ENCODE measurements at regions not wholly inside any gene's neighbourhood (a gene's known extent, or its start where the extent isn't known, plus 50 kb on each side); places are given as distances from the start of the nearest gene placed in this dataset.

GRCh38 chr5:10876006-10876744, 115.1 kb upstream of the DAP start:
- ATAC-seq (ENCODE audit: low read depth) (no peak), DNase-seq (no peak)
- Histone ChIP-seq H4K20me1 (ENCODE audit: control insufficient read depth, insufficient read depth, low read length, poor library complexity, severe bottlenecking) (no peaks in the 10 kb centered on the region), H3K79me2 (ENCODE audit: control insufficient read depth, insufficient read depth, low read length) (no peaks in the 10 kb centered on the region), H3K36me3 (replicated peaks in 1 of 2; ENCODE audit: control extremely low read depth in 1 of 2, control insufficient read depth in 1 of 2, extremely low read depth in 1 of 2, insufficient read depth in 2 of 2, low read length in 1 of 2) (no peaks in the 10 kb centered on the region), H3K27me3 (replicated peaks in 1 of 4; ENCODE audit: control extremely low read depth in 1 of 4, control insufficient read depth in 3 of 4, insufficient read depth in 4 of 4, low read length in 3 of 4) (peaks cover 0 to 13% (median 2%) of the 10 kb centered on the region in 4 experiments), H3K4me1 (ENCODE audit: control insufficient read depth in 2 of 2, insufficient read depth in 2 of 2, low read length in 2 of 2) (no peaks in the 10 kb centered on the region), H3K4me2 (replicated peaks; ENCODE audit: low read depth, low read length, poor library complexity, severe bottlenecking) (no peak overlapping the region), H2AFZ (ENCODE audit: insufficient read depth, low read depth, low read length, poor library complexity, severe bottlenecking) (peak overlapping the region; percentile 11), H3K9me3 (ENCODE audit: control extremely low read depth in 1 of 3, control insufficient read depth in 2 of 3, insufficient read depth in 1 of 3, low read length in 2 of 3) (no peaks in the 10 kb centered on the region), H3K4me3 (ENCODE audit: control extremely low read depth in 1 of 5, extremely low read depth in 1 of 5, insufficient read depth in 1 of 5, low read depth in 2 of 5, low read length in 4 of 5) (no peak overlapping the region), H3K27ac (ENCODE audit: low read length in 2 of 2) (no peak overlapping the region), H3K9ac (ENCODE audit: low read length) (no peak overlapping the region)
- Mint-ChIP-seq H3K9me3 (ENCODE audit: insufficient read depth) (no peaks in the 10 kb centered on the region), H3K4me1 (peaks cover 2% of the 10 kb centered on the region), H3K27me3 (peaks cover 36% of the 10 kb centered on the region), H3K4me3 (no peak overlapping the region), H3K27ac (no peak overlapping the region)
- TF ChIP-seq, protein P1, sequence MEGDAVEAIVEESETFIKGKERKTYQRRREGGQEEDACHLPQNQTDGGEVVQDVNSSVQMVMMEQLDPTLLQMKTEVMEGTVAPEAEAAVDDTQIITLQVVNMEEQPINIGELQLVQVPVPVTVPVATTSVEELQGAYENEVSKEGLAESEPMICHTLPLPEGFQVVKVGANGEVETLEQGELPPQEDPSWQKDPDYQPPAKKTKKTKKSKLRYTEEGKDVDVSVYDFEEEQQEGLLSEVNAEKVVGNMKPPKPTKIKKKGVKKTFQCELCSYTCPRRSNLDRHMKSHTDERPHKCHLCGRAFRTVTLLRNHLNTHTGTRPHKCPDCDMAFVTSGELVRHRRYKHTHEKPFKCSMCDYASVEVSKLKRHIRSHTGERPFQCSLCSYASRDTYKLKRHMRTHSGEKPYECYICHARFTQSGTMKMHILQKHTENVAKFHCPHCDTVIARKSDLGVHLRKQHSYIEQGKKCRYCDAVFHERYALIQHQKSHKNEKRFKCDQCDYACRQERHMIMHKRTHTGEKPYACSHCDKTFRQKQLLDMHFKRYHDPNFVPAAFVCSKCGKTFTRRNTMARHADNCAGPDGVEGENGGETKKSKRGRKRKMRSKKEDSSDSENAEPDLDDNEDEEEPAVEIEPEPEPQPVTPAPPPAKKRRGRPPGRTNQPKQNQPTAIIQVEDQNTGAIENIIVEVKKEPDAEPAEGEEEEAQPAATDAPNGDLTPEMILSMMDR (IDR thresholded peaks at IDR 0.05): no peak
- TF ChIP-seq EZH2 (IDR thresholded peaks at IDR 0.05; ENCODE audit: borderline replicate concordance, insufficient read depth, low read depth, low read length, poor library complexity, severe bottlenecking): no peak
- CTCF ChIA-PET: interaction anchor here (1.0 to 1.3 kb wide), 2 partner anchors 16 to 21 kb away, joined by 3 read pairs; no protein-coding TSS in a partner anchor
- WGBS (ENCODE audit: insufficient coverage): 0% methylated on average over 3 of the region's 9 CpGs
- intact Hi-C loops (cut with micrococcal nuclease): no loop called here
- POLR2A ChIA-PET: no interaction called here

- Histone ChIP-seq H4K20me1 (ENCODE audit: control insufficient read depth, insufficient read depth, low read length, poor library complexity, severe bottlenecking) (no peaks in the 10 kb centered on the region), H3K4me2 (replicated peaks; ENCODE audit: low read depth, low read length, poor library complexity, severe bottlenecking) (no peak overlapping the region), H3K36me3 (replicated peaks in 1 of 2; ENCODE audit: control extremely low read depth in 1 of 2, control insufficient read depth in 1 of 2, extremely low read depth in 1 of 2, insufficient read depth in 2 of 2, low read length in 1 of 2) (no peaks in the 10 kb centered on the region), H3K27me3 (replicated peaks in 1 of 4; ENCODE audit: control extremely low read depth in 1 of 4, control insufficient read depth in 3 of 4, insufficient read depth in 4 of 4, low read length in 3 of 4) (peaks cover 0 to 8% (median 2%) of the 10 kb centered on the region in 4 experiments), H3K9ac (ENCODE audit: low read length) (no peak overlapping the region), H3K27ac (ENCODE audit: low read length in 2 of 2) (no peak overlapping the region), H3K4me3 (ENCODE audit: control extremely low read depth in 1 of 5, extremely low read depth in 1 of 5, insufficient read depth in 1 of 5, low read depth in 2 of 5, low read length in 4 of 5) (no peak overlapping the region), H2AFZ (ENCODE audit: insufficient read depth, low read depth, low read length, poor library complexity, severe bottlenecking) (no peak overlapping the region), H3K79me2 (ENCODE audit: control insufficient read depth, insufficient read depth, low read length) (no peaks in the 10 kb centered on the region), H3K9me3 (ENCODE audit: control extremely low read depth in 1 of 3, control insufficient read depth in 2 of 3, insufficient read depth in 1 of 3, low read length in 2 of 3) (no peaks in the 10 kb centered on the region), H3K4me1 (ENCODE audit: control insufficient read depth in 2 of 2, insufficient read depth in 2 of 2, low read length in 2 of 2) (no peaks in the 10 kb centered on the region)
- Mint-ChIP-seq H3K27ac (no peak overlapping the region), H3K9me3 (ENCODE audit: insufficient read depth) (no peaks in the 10 kb centered on the region), H3K4me3 (no peak overlapping the region), H3K4me1 (peaks cover 2% of the 10 kb centered on the region), H3K27me3 (peaks cover 39% of the 10 kb centered on the region)
- CTCF ChIA-PET: interaction anchor here (1.0 to 1.3 kb wide), 2 partner anchors 15 to 21 kb away, joined by 3 read pairs; no protein-coding TSS in a partner anchor
- no peak for DNase-seq
- TF ChIP-seq, protein P1 (IDR thresholded peaks at IDR 0.05): no peak
- TF ChIP-seq EZH2 (IDR thresholded peaks at IDR 0.05; ENCODE audit: borderline replicate concordance, insufficient read depth, low read depth, low read length, poor library complexity, severe bottlenecking): no peak
- intact Hi-C loops (cut with micrococcal nuclease): no loop called here
- ATAC-seq (ENCODE audit: low read depth): no peak
- POLR2A ChIA-PET: no interaction called here
- 81% methylated on average over 4 of the region's 10 CpGs for WGBS (ENCODE audit: insufficient coverage)
Measured at GRCh38 chr5:10875201-10875768, 114.3 kb upstream of the DAP start.
